Panc1 (cell line): ENCODE measurements at regions not wholly inside any gene's neighbourhood (a gene's known extent, or its start where the extent isn't known, plus 50 kb on each side); places are given as distances from the start of the nearest gene placed in this dataset.
"Not testable (repeated sequence)": the region's sequence is repeated elsewhere in the genome, so short reads cannot be mapped to it uniquely, and the experiment has no call there.

Experiments used
- ATAC-seq: fragments of 200-7000 bp; cut with Tn5 transposase; 2 replicates; pipeline ENCODE4 v1.9.1; 2020; ENCODE audit warnings: mild to moderate bottlenecking, moderate library complexity
- BruUV-seq: library from RNA; stranded (reverse); fragments of 400-500 nt; replicated peaks from 2 replicates; lab custom pipeline; 2021; lab: Mats Ljungman, UMichigan
- CTCF ChIA-PET: fragments of 300-600 bp; sonication (Branson Sonifier 250); formaldehyde crosslinking; loops from one replicate; lab custom pipeline; 2022; ENCODE audit warnings: antibody characterized with exemption; lab: Charles Lee
- POLR2A ChIA-PET: fragments of 300-600 bp; sonication (Branson Sonifier 250); formaldehyde crosslinking; loops from one replicate; lab custom pipeline; 2022; ENCODE audit warnings: antibody characterized with exemption; lab: Charles Lee
- DNase-seq: peaks from one replicate; pipeline ENCODE4 v3.0.0-alpha.2; 2010; ENCODE audit warnings: low read depth, low spot score
- H3K27ac ChIP-seq: 2 replicates; pipeline ENCODE4 v1.5.1; 2011; ENCODE audit warnings: mild to moderate bottlenecking, low read length, inconsistent platforms
- H3K27me3 ChIP-seq: fragments of 200-500 bp; sonication (Bioruptor generic); 2 replicates; pipeline ENCODE4 v1.6.0; 2014; ENCODE audit warnings: low read length, inconsistent platforms; ENCODE audit not compliant: control insufficient read depth, insufficient read depth
- H3K36me3 ChIP-seq: fragments of 200-500 bp; sonication (Bioruptor generic); 2 replicates; pipeline ENCODE4 v1.5.1; 2014; ENCODE audit warnings: inconsistent platforms, mild to moderate bottlenecking, low read length, moderate library complexity; ENCODE audit not compliant: control insufficient read depth, insufficient read depth
- H3K4me1 ChIP-seq: 2 replicates; pipeline ENCODE4 v1.5.1; 2011; ENCODE audit warnings: inconsistent platforms, mild to moderate bottlenecking, low read length, moderate library complexity; ENCODE audit not compliant: control insufficient read depth, insufficient read depth
- H3K4me3 ChIP-seq, 2 experiments: 2 replicates each; pipeline ENCODE4 v1.5.1; 2011 to 2012; ENCODE audit warnings: low read depth in 2 of 2, low read length in 2 of 2, mild to moderate bottlenecking in 2 of 2, inconsistent platforms in 1 of 2, moderate library complexity in 1 of 2
- H3K9me3 ChIP-seq: fragments of 200-500 bp; sonication (Bioruptor generic); 2 replicates; pipeline ENCODE4 v1.5.1; 2014; ENCODE audit warnings: low read depth, mild to moderate bottlenecking, inconsistent platforms, low read length, moderate library complexity; ENCODE audit not compliant: control insufficient read depth, insufficient read depth
- POLR2AphosphoS5 ChIP-seq: IDR thresholded peaks from 2 replicates; pipeline ENCODE4 v1.6.1; 2012; ENCODE audit warnings: mild to moderate bottlenecking, low read depth, low read length, moderate library complexity
- REST ChIP-seq, 2 experiments: IDR thresholded peaks; 2 replicates each; pipeline ENCODE4 v1.6.1; 2011 to 2012; ENCODE audit warnings: low read depth in 2 of 2, control low read depth in 1 of 2, low read length in 1 of 2, mild to moderate bottlenecking in 1 of 2, moderate library complexity in 1 of 2; ENCODE audit not compliant: insufficient read depth in 1 of 2
- SIN3A ChIP-seq: IDR thresholded peaks from 2 replicates; pipeline ENCODE4 v1.6.1; 2012; ENCODE audit warnings: low read depth, mild to moderate bottlenecking, low read length, moderate library complexity, borderline replicate concordance; ENCODE audit not compliant: insufficient read depth
- TCF7L2 ChIP-seq: IDR thresholded peaks from 2 replicates; pipeline ENCODE4 v1.6.1; 2011; ENCODE audit warnings: mild to moderate bottlenecking, low read depth, low read length, inconsistent platforms
- in situ Hi-C: cut with HindIII; loops from 2 replicates; pipeline ENCODE4 v1.10.0; 2016; ENCODE audit warnings: low sequenced_read_pairs, low pct_unique_long_range_greater_than_20kb
- intact Hi-C: fragments of 100-400 bp; cut with micrococcal nuclease; formaldehyde crosslinking; loops from one replicate; pipeline ENCODE4 v1.10.0; 2022; ENCODE audit not compliant: unreplicated experiment
- TF ChIP-seq, protein P1 (sequence below): fragments of 450-650 bp; IDR thresholded peaks from 2 replicates; pipeline ENCODE4 v1.5.1; 2017; ENCODE audit warnings: mild to moderate bottlenecking

- H3K4me1 ChIP-seq, H3K27me3 ChIP-seq, intact Hi-C loops, BruUV-seq, DNase-seq, H3K36me3 ChIP-seq, in situ Hi-C loops, H3K4me3 ChIP-seq, H3K27ac ChIP-seq, ATAC-seq, CTCF ChIA-PET, H3K9me3 ChIP-seq, POLR2A ChIA-PET: not testable (repeated sequence)
Measured at GRCh38 chr1:2851918-2852317, 50.4 kb upstream of the TTC34 start.

GRCh38 chr1:2853711-2854110 lies 52.2 kb upstream of the TTC34 start:
- ATAC-seq, result no peak
- POLR2A ChIA-PET, result no interaction called here

More at GRCh38 chr1:2853711-2854110, 52.2 kb upstream of the TTC34 start:
- Histone ChIP-seq H3K4me3 (no peak overlapping the region), H3K9me3 (no peaks in the 10 kb centered on the region), H3K4me1 (no peaks in the 10 kb centered on the region), H3K36me3 (no peaks in the 10 kb centered on the region), H3K27me3 (peaks cover 5% of the 10 kb centered on the region), H3K27ac (no peak overlapping the region)
- no TSS peak for BruUV-seq
- intact Hi-C loops, result no loop called here
- no peak for TF ChIP-seq POLR2AphosphoS5
- TF ChIP-seq, protein P1, sequence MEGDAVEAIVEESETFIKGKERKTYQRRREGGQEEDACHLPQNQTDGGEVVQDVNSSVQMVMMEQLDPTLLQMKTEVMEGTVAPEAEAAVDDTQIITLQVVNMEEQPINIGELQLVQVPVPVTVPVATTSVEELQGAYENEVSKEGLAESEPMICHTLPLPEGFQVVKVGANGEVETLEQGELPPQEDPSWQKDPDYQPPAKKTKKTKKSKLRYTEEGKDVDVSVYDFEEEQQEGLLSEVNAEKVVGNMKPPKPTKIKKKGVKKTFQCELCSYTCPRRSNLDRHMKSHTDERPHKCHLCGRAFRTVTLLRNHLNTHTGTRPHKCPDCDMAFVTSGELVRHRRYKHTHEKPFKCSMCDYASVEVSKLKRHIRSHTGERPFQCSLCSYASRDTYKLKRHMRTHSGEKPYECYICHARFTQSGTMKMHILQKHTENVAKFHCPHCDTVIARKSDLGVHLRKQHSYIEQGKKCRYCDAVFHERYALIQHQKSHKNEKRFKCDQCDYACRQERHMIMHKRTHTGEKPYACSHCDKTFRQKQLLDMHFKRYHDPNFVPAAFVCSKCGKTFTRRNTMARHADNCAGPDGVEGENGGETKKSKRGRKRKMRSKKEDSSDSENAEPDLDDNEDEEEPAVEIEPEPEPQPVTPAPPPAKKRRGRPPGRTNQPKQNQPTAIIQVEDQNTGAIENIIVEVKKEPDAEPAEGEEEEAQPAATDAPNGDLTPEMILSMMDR, result no peak
- no peak for TF ChIP-seq TCF7L2
- TF ChIP-seq REST (IDR thresholded peaks at IDR 0.05; ENCODE audit: insufficient read depth in 1 of 2, low read depth in 2 of 2, low read length in 1 of 2), result no peak
- no peak for TF ChIP-seq SIN3A
- in situ Hi-C loops, result no loop called here
- CTCF ChIA-PET, result no interaction called here
- no peak for DNase-seq
